ENCODE measurements at regions not wholly inside any gene's neighbourhood (a gene's known extent, or its start where the extent isn't known, plus 50 kb on each side); places are given as distances from the start of the nearest gene placed in this dataset.

- no peak overlapping the region for H3K27ac Mint-ChIP-seq
- ChIA-PET POLR2A (no interaction called here), CTCF (no interaction called here)
- no peak for DNase-seq
- no peak overlapping the region for H3K27ac ChIP-seq (ENCODE audit: low read depth, low read length)
- H3K36me3 ChIP-seq (ENCODE audit: insufficient read depth, low read length), result no peaks in the 10 kb centered on the region
- no peaks in the 10 kb centered on the region for H3K27me3 ChIP-seq (ENCODE audit: insufficient read depth, low read length, poor library complexity, severe bottlenecking)
- H3K9me3 ChIP-seq (ENCODE audit: low read length), result no peaks in the 10 kb centered on the region
- H3K27me3 Mint-ChIP-seq, result no peaks in the 10 kb centered on the region
- H3K4me3 Mint-ChIP-seq, result no peak overlapping the region
- H3K4me3 ChIP-seq (ENCODE audit: low read length), result no peak overlapping the region
- H3K36me3 Mint-ChIP-seq, result no peaks in the 10 kb centered on the region
- H3K9me3 Mint-ChIP-seq, result no peaks in the 10 kb centered on the region
- no peaks in the 10 kb centered on the region for H3K4me1 Mint-ChIP-seq
- no peaks in the 10 kb centered on the region for H3K4me1 ChIP-seq (ENCODE audit: insufficient read depth, low read length)
Observed at GRCh38 chr22:48645766-48646165, 1181.9 kb downstream of the BRD1 start.

GRCh38 chr22:48644997-48645396, 1182.7 kb downstream of the BRD1 start:
- Mint-ChIP-seq H3K27ac (peak overlapping the region in 1 of 8 donors; percentile 76), H3K9me3 (no peaks in the 10 kb centered on the region), H3K4me3 (no peak overlapping the region), H3K27me3 (no peaks in the 10 kb centered on the region), H3K4me1 (no peaks in the 10 kb centered on the region), H3K36me3 (no peaks in the 10 kb centered on the region)
- POLR2A ChIA-PET, result no interaction called here
- H3K9me3 ChIP-seq (ENCODE audit: low read length), result no peaks in the 10 kb centered on the region
- H3K4me1 ChIP-seq (ENCODE audit: insufficient read depth, low read length), result no peaks in the 10 kb centered on the region
- no peaks in the 10 kb centered on the region for H3K27me3 ChIP-seq (ENCODE audit: insufficient read depth, low read length, poor library complexity, severe bottlenecking)
- H3K36me3 ChIP-seq (ENCODE audit: insufficient read depth, low read length), result no peaks in the 10 kb centered on the region
- DNase-seq, result no peak
- no peak overlapping the region for H3K27ac ChIP-seq (ENCODE audit: low read depth, low read length)
- no peak overlapping the region for H3K4me3 ChIP-seq (ENCODE audit: low read length)
- CTCF ChIA-PET, result no interaction called here

- CTCF ChIA-PET, result no interaction called here
- no peak overlapping the region for H3K4me3 Mint-ChIP-seq
- no peak for DNase-seq
Observed at GRCh38 chr22:48644108-48644507, 1183.6 kb downstream of the BRD1 start.

GRCh38 chr22:48643066-48643731, 1184.5 kb downstream of the BRD1 start:
- ChIA-PET POLR2A (no interaction called here), CTCF (no interaction called here)
- Mint-ChIP-seq H3K27me3 (no peaks in the 10 kb centered on the region), H3K4me3 (no peak overlapping the region), H3K36me3 (no peaks in the 10 kb centered on the region), H3K9me3 (no peaks in the 10 kb centered on the region), H3K27ac (no peak overlapping the region), H3K4me1 (no peaks in the 10 kb centered on the region)
- H3K27me3 ChIP-seq (ENCODE audit: insufficient read depth, low read length, poor library complexity, severe bottlenecking), result no peaks in the 10 kb centered on the region
- no peak for DNase-seq
- no peaks in the 10 kb centered on the region for H3K36me3 ChIP-seq (ENCODE audit: insufficient read depth, low read length)
- no peak overlapping the region for H3K27ac ChIP-seq (ENCODE audit: low read depth, low read length)
- no peaks in the 10 kb centered on the region for H3K9me3 ChIP-seq (ENCODE audit: low read length)
- H3K4me1 ChIP-seq (ENCODE audit: insufficient read depth, low read length), result no peaks in the 10 kb centered on the region
- no peak overlapping the region for H3K4me3 ChIP-seq (ENCODE audit: low read length)

More at GRCh38 chr22:48644108-48644507, 1183.6 kb downstream of the BRD1 start:
- Histone ChIP-seq H3K4me1 (ENCODE audit: insufficient read depth, low read length) (no peaks in the 10 kb centered on the region), H3K36me3 (ENCODE audit: insufficient read depth, low read length) (no peaks in the 10 kb centered on the region), H3K27ac (ENCODE audit: low read depth, low read length) (no peak overlapping the region), H3K4me3 (ENCODE audit: low read length) (no peak overlapping the region), H3K9me3 (ENCODE audit: low read length) (no peaks in the 10 kb centered on the region), H3K27me3 (ENCODE audit: insufficient read depth, low read length, poor library complexity, severe bottlenecking) (no peaks in the 10 kb centered on the region)
- Mint-ChIP-seq H3K27ac (no peak overlapping the region), H3K4me1 (no peaks in the 10 kb centered on the region), H3K9me3 (no peaks in the 10 kb centered on the region), H3K27me3 (no peaks in the 10 kb centered on the region), H3K36me3 (no peaks in the 10 kb centered on the region)
- POLR2A ChIA-PET, result no interaction called here

- Mint-ChIP-seq H3K9me3 (no peaks in the 10 kb centered on the region), H3K27ac (no peak overlapping the region), H3K36me3 (no peaks in the 10 kb centered on the region), H3K27me3 (no peaks in the 10 kb centered on the region), H3K4me1 (no peaks in the 10 kb centered on the region), H3K4me3 (no peak overlapping the region)
- no peak overlapping the region for H3K4me3 ChIP-seq (ENCODE audit: low read length)
- no peak for DNase-seq
- ChIA-PET CTCF (no interaction called here), POLR2A (no interaction called here)
- no peaks in the 10 kb centered on the region for H3K4me1 ChIP-seq (ENCODE audit: insufficient read depth, low read length)
- H3K27me3 ChIP-seq (ENCODE audit: insufficient read depth, low read length, poor library complexity, severe bottlenecking), result no peaks in the 10 kb centered on the region
- H3K36me3 ChIP-seq (ENCODE audit: insufficient read depth, low read length), result no peaks in the 10 kb centered on the region
- no peaks in the 10 kb centered on the region for H3K9me3 ChIP-seq (ENCODE audit: low read length)
- H3K27ac ChIP-seq (ENCODE audit: low read depth, low read length), result no peak overlapping the region
Observed at GRCh38 chr22:48642550-48642949, 1185.1 kb downstream of the BRD1 start.

GRCh38 chr22:48641906-48642475, 1185.7 kb downstream of the BRD1 start:
- DNase-seq, result no peak
- Mint-ChIP-seq H3K27me3 (peaks cover 0 to 3% of the 10 kb centered on the region in 2 donors), H3K9me3 (no peaks in the 10 kb centered on the region), H3K4me1 (no peaks in the 10 kb centered on the region), H3K27ac (no peak overlapping the region), H3K36me3 (no peaks in the 10 kb centered on the region), H3K4me3 (no peak overlapping the region)
- H3K27ac ChIP-seq (ENCODE audit: low read depth, low read length), result no peak overlapping the region
- POLR2A ChIA-PET, result no interaction called here
- H3K9me3 ChIP-seq (ENCODE audit: low read length), result no peaks in the 10 kb centered on the region
- no peaks in the 10 kb centered on the region for H3K4me1 ChIP-seq (ENCODE audit: insufficient read depth, low read length)
- no peaks in the 10 kb centered on the region for H3K27me3 ChIP-seq (ENCODE audit: insufficient read depth, low read length, poor library complexity, severe bottlenecking)
- CTCF ChIA-PET, result no interaction called here
- no peak overlapping the region for H3K4me3 ChIP-seq (ENCODE audit: low read length)
- H3K36me3 ChIP-seq (ENCODE audit: insufficient read depth, low read length), result no peaks in the 10 kb centered on the region

GRCh38 chr22:48640890-48641841, 1186.5 kb downstream of the BRD1 start:
- H3K27me3 Mint-ChIP-seq, result peaks cover 0 to 3% of the 10 kb centered on the region in 2 donors
- no peaks in the 10 kb centered on the region for H3K9me3 Mint-ChIP-seq
- peaks cover 0 to 3% (median 3%) of the 10 kb centered on the region in 3 donors for H3K4me1 Mint-ChIP-seq
- no peak for DNase-seq
- Histone ChIP-seq H3K27me3 (ENCODE audit: insufficient read depth, low read length, poor library complexity, severe bottlenecking) (no peaks in the 10 kb centered on the region), H3K27ac (ENCODE audit: low read depth, low read length) (no peak overlapping the region), H3K4me1 (ENCODE audit: insufficient read depth, low read length) (no peaks in the 10 kb centered on the region), H3K9me3 (ENCODE audit: low read length) (no peaks in the 10 kb centered on the region), H3K4me3 (ENCODE audit: low read length) (no peak overlapping the region), H3K36me3 (ENCODE audit: insufficient read depth, low read length) (no peaks in the 10 kb centered on the region)
- H3K27ac Mint-ChIP-seq, result no peak overlapping the region
- POLR2A ChIA-PET, result no interaction called here
- CTCF ChIA-PET, result no interaction called here
- H3K4me3 Mint-ChIP-seq, result no peak overlapping the region
- no peaks in the 10 kb centered on the region for H3K36me3 Mint-ChIP-seq

Data from CD8-positive, alpha-beta memory T cell (primary cell).